ENCODE measurements at regions not wholly inside any gene's neighbourhood (a gene's known extent, or its start where the extent isn't known, plus 50 kb on each side); places are given as distances from the start of the nearest gene placed in this dataset.

DNA sequence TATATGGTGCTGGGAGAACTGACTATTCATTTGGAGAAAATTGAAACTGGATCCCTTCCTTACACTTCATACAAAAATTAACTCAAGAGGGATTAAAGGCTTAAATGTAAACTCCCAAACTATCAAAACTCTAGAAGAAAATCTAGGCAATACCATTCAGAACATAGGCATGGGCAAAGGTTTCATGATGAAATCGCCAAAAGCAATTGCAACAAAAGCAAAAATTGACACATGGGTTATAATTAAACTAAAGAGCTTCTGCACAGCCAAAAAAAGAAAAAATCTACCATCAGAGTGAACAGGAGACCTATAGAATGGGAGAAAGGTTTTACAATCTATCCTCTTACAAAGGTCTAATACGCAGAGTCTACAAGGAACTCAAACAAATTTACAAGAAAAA lies 851.3 kb upstream of the MAN1A1 start:
- Histone ChIP-seq H3K27ac (no peak overlapping the region), H3K9ac (ENCODE audit: low read depth in 2 of 2, low read length in 2 of 2) (no peak overlapping the region), H3K4me1 (no peaks in the 10 kb centered on the region), H3K36me3 (no peaks in the 10 kb centered on the region), H3K4me3 (no peak overlapping the region), H3K9me3 (no peaks in the 10 kb centered on the region), H3K27me3 (no peaks in the 10 kb centered on the region)
- TF ChIP-seq, protein P1, sequence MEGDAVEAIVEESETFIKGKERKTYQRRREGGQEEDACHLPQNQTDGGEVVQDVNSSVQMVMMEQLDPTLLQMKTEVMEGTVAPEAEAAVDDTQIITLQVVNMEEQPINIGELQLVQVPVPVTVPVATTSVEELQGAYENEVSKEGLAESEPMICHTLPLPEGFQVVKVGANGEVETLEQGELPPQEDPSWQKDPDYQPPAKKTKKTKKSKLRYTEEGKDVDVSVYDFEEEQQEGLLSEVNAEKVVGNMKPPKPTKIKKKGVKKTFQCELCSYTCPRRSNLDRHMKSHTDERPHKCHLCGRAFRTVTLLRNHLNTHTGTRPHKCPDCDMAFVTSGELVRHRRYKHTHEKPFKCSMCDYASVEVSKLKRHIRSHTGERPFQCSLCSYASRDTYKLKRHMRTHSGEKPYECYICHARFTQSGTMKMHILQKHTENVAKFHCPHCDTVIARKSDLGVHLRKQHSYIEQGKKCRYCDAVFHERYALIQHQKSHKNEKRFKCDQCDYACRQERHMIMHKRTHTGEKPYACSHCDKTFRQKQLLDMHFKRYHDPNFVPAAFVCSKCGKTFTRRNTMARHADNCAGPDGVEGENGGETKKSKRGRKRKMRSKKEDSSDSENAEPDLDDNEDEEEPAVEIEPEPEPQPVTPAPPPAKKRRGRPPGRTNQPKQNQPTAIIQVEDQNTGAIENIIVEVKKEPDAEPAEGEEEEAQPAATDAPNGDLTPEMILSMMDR (IDR thresholded peaks at IDR 0.05): no peak
- intact Hi-C loops (cut with DNase I): no loop called here
- DNase-seq: no peak

DNA sequence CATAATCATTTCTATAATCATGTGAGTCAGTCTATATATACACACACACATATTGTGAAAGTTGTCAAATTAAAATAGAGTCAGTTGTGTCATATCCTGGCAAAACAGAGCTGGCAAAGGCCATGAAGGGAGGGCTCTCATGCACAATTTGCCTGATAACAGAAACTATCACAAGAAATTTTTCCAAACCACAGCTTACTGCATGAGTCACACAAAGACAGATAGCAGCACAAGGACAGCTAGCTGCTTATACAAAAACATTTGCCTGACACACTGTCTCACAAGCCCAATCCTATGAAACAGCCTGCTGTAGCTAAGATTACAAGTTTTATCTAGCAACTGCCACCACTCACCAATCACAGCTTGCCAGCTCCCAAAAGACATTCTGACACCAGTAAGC lies 848.5 kb upstream of the MAN1A1 start:
- Histone ChIP-seq H3K27ac (no peak overlapping the region), H3K4me1 (no peaks in the 10 kb centered on the region), H3K9me3 (no peaks in the 10 kb centered on the region), H3K36me3 (no peaks in the 10 kb centered on the region), H3K4me3 (no peak overlapping the region), H3K9ac (ENCODE audit: low read depth in 2 of 2, low read length in 2 of 2) (no peak overlapping the region), H3K27me3 (peaks cover 3% of the 10 kb centered on the region)
- intact Hi-C loops (cut with DNase I): no loop called here
- TF ChIP-seq, protein P1 (IDR thresholded peaks at IDR 0.05): no peak
- DNase-seq: no peak

DNA sequence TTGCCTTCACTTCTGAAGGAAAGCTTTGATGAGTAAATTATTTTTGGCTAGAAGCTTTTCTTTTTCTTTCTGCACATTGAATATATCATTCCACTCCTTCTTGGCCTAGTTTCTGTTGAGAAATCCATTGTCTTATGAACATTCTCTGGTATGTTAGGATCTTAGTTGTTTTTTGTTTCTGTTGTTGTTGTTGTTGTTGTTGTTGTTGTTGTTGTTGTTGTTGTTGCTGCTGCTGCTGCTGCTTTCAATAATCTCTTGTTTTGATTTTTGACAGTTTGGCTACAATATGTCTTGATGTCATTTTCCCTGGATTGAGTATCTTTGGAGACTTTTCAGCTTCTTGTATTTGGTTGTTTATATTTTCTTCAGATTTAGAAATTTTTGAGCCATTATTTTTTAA lies 836.5 kb upstream of the MAN1A1 start:
- H3K4me1 ChIP-seq: no peaks in the 10 kb centered on the region
- intact Hi-C loops (cut with DNase I): no loop called here
- TF ChIP-seq, protein P1 (IDR thresholded peaks at IDR 0.05): no peak
- no peaks in the 10 kb centered on the region for H3K9me3 ChIP-seq
- H3K27ac ChIP-seq: no peak overlapping the region
- H3K4me3 ChIP-seq: no peak overlapping the region
- no peak overlapping the region for H3K9ac ChIP-seq (ENCODE audit: low read depth in 2 of 2, low read length in 2 of 2)
- no peak for DNase-seq
- no peaks in the 10 kb centered on the region for H3K27me3 ChIP-seq
- H3K36me3 ChIP-seq: no peaks in the 10 kb centered on the region

DNA sequence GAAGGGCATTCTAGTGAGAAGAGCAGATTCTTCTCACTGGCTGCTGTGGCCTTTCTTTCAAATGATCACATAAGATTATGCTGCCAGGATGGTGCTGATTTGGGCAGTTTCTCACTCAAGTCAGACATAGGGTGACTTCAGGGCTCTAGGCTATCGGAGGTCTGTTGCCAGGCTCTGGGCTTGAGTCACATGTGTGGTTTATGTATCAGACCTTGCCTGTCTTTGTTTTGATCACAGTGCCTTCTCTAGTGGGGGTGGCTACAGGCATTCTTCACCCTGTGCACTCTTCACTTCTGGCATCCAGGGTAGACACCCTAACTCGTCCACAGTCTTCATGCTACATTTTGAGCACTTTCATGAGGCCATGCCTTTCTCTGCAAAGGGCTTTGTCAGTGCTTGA lies 823.7 kb upstream of the MAN1A1 start:
- intact Hi-C loops (cut with DNase I): no loop called here
- no peak for DNase-seq

DNA sequence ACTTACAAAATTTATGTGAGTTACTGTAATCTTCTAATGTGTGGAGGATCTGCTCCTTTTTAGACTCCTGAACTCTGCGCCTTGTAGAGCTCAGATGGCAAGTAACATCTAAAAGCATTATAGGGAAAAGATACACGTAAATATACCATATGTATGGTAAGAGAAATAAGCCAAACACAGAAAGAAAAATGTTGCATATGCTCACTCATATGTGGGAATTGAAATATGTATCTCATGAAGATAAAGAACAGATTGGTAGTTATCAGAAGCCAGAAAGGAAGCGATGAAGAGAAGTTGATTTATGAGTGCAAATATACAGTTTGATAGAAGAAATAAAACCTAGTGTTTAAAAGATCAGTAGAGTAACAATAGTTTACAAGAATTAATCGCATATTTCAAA lies 815.0 kb upstream of the MAN1A1 start:
- H3K36me3 ChIP-seq: no peaks in the 10 kb centered on the region
- TF ChIP-seq, protein P1 (IDR thresholded peaks at IDR 0.05): no peak

More for the DNA sequence above, 823.7 kb upstream of the MAN1A1 start:
- H3K36me3 ChIP-seq: no peaks in the 10 kb centered on the region
- no peaks in the 10 kb centered on the region for H3K9me3 ChIP-seq
- H3K9ac ChIP-seq (ENCODE audit: low read depth in 2 of 2, low read length in 2 of 2): no peak overlapping the region
- no peaks in the 10 kb centered on the region for H3K27me3 ChIP-seq
- no peak overlapping the region for H3K27ac ChIP-seq
- TF ChIP-seq, protein P1 (IDR thresholded peaks at IDR 0.05): no peak
- no peak overlapping the region for H3K4me3 ChIP-seq
- H3K4me1 ChIP-seq: no peaks in the 10 kb centered on the region

DNA sequence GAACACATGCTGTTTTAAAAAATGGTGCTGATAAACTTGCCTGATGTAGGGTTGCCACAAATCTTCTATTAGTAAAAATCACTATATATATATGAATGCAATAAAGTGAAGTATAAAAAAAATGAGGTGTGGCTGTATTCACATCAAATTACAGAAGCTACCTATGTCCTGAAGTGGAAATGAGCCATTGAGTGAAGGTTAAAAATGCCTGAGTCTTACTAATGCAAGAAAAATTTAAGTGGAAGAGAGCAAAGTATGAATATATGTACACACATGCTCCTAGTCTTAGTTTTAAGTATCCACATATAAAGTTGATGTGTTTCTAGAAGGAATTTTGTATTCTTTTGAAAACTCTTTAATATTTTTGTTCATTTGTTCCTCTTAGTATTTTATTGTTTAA lies 808.3 kb upstream of the MAN1A1 start:
- TF ChIP-seq, protein P1 (IDR thresholded peaks at IDR 0.05): no peak
- Histone ChIP-seq H3K9ac (ENCODE audit: low read depth in 2 of 2, low read length in 2 of 2) (no peak overlapping the region), H3K4me1 (no peaks in the 10 kb centered on the region), H3K27me3 (no peaks in the 10 kb centered on the region), H3K9me3 (no peaks in the 10 kb centered on the region), H3K4me3 (no peak overlapping the region), H3K27ac (no peak overlapping the region), H3K36me3 (no peaks in the 10 kb centered on the region)
- intact Hi-C loops (cut with DNase I): no loop called here
- DNase-seq: no peak

More for the DNA sequence above, 815.0 kb upstream of the MAN1A1 start:
- Histone ChIP-seq H3K4me3 (no peak overlapping the region), H3K9me3 (no peaks in the 10 kb centered on the region), H3K27me3 (no peaks in the 10 kb centered on the region), H3K9ac (ENCODE audit: low read depth in 2 of 2, low read length in 2 of 2) (no peak overlapping the region), H3K27ac (no peak overlapping the region), H3K4me1 (no peaks in the 10 kb centered on the region)
- intact Hi-C loops (cut with DNase I): no loop called here
- no peak for DNase-seq

Measured in colonic mucosa (tissue), 4 donors.